ENCODE measurements at regions not wholly inside any gene's neighbourhood (a gene's known extent, or its start where the extent isn't known, plus 50 kb on each side); places are given as distances from the start of the nearest gene placed in this dataset.
A peak's percentile ranks its signal among the peaks of the same experiment; 100 is the strongest.
"Not testable (repeated sequence)": the region's sequence is repeated elsewhere in the genome, so short reads cannot be mapped to it uniquely, and the experiment has no call there.

- Histone ChIP-seq H3K4me1 (peaks cover 0 to 3% (median 0%) of the 10 kb centered on the region in 9 donors), H3K36me3 (no peaks in the 10 kb centered on the region), H3K9me3 (no peaks in the 10 kb centered on the region), H3K27me3 (no peaks in the 10 kb centered on the region), H3K27ac (no peak overlapping the region), H3K4me3 (no peak overlapping the region)
- TF ChIP-seq CTCF (IDR thresholded peaks at IDR 0.05), result no peak
- ATAC-seq (no peak), DNase-seq (no peak)
- intact Hi-C loops (cut with DNase I), result no loop called here
- WGBS, 2 donors, result 44 to 63% methylated on average over 3 of the region's 3 CpGs
Measured at GRCh38 chr17:27958708-27959381, 65.7 kb upstream of the LYRM9 start.

GRCh38 chr17:27959382-27959709 lies 66.2 kb upstream of the LYRM9 start:
- no peak for TF ChIP-seq CTCF (IDR thresholded peaks at IDR 0.05)
- Histone ChIP-seq H3K4me3 (no peak overlapping the region), H3K27me3 (no peaks in the 10 kb centered on the region), H3K9me3 (no peaks in the 10 kb centered on the region), H3K27ac (no peak overlapping the region), H3K4me1 (peaks cover 0 to 3% (median 0%) of the 10 kb centered on the region in 9 donors), H3K36me3 (no peaks in the 10 kb centered on the region)
- WGBS, 2 donors, result 57 to 61% methylated on average over 5 of the region's 5 CpGs
- ATAC-seq (no peak), DNase-seq (no peak)
- intact Hi-C loops (cut with DNase I), result no loop called here

GRCh38 chr17:27960183-27960849 lies 67.2 kb upstream of the LYRM9 start:
- Histone ChIP-seq H3K36me3 (no peaks in the 10 kb centered on the region), H3K4me3 (no peak overlapping the region), H3K27me3 (no peaks in the 10 kb centered on the region), H3K4me1 (peaks cover 0 to 3% (median 0%) of the 10 kb centered on the region in 9 donors), H3K27ac (no peak overlapping the region), H3K9me3 (no peaks in the 10 kb centered on the region)
- WGBS, 2 donors, result 84 to 91% methylated on average over 6 of the region's 6 CpGs
- no peak for DNase-seq
- no peak for TF ChIP-seq CTCF (IDR thresholded peaks at IDR 0.05)
- ATAC-seq, result no peak
- intact Hi-C loops (cut with DNase I), result loop anchor here in 1 of 10 donors (5.0 kb wide), 1 partner anchor 48 kb away; no protein-coding TSS in a partner anchor

- WGBS, 2 donors, result 83 to 90% methylated on average over 3 of the region's 3 CpGs
- H3K9me3 ChIP-seq, DNase-seq, H3K4me1 ChIP-seq, H3K27me3 ChIP-seq, H3K36me3 ChIP-seq, H3K27ac ChIP-seq, H3K4me3 ChIP-seq, ATAC-seq: not testable (repeated sequence)
- intact Hi-C loops (cut with DNase I), result loop anchor here in 1 of 10 donors (5.0 kb wide), 1 partner anchor 50 kb away; no protein-coding TSS in a partner anchor
Measured at GRCh38 chr17:27962581-27962980, 69.4 kb upstream of the LYRM9 start.

GRCh38 chr17:27965224-27965623 lies 72.1 kb upstream of the LYRM9 start:
- no peak overlapping the region for H3K4me3 ChIP-seq
- H3K27ac ChIP-seq, result no peak overlapping the region
- TF ChIP-seq CTCF (IDR thresholded peaks at IDR 0.05), result no peak
- 74 to 75% methylated on average over 6 of the region's 6 CpGs for WGBS, 2 donors
- peaks cover 0 to 9% (median 0%) of the 10 kb centered on the region in 9 donors for H3K4me1 ChIP-seq
- no peaks in the 10 kb centered on the region for H3K27me3 ChIP-seq
- no peaks in the 10 kb centered on the region for H3K36me3 ChIP-seq
- H3K9me3 ChIP-seq, result no peaks in the 10 kb centered on the region
- ATAC-seq (peak in 1 of 8 donors; percentile 30), DNase-seq (no peak)
- intact Hi-C loops (cut with DNase I), result no loop called here
